Mucosa of rectum (tissue), 2 donors: ENCODE measurements at regions not wholly inside any gene's neighbourhood (a gene's known extent, or its start where the extent isn't known, plus 50 kb on each side); places are given as distances from the start of the nearest gene placed in this dataset.

ENCODE experiments used
- H3K27ac ChIP-seq, 2 donors: one replicate each; pipeline ENCODE4 v1.7.0; 2013; ENCODE audit warnings: inconsistent platforms in 2 of 2, low read depth in 2 of 2, low read length in 2 of 2
- H3K27me3 ChIP-seq, 2 donors: one replicate each; pipeline ENCODE4 v1.7.0; 2013; ENCODE audit warnings: low read length in 2 of 2; ENCODE audit not compliant: control insufficient read depth in 2 of 2, insufficient read depth in 2 of 2
- H3K36me3 ChIP-seq, 2 donors: one replicate each; pipeline ENCODE4 v1.7.0; 2013; ENCODE audit warnings: low read length in 2 of 2; ENCODE audit not compliant: control insufficient read depth in 2 of 2, insufficient read depth in 2 of 2
- H3K4me1 ChIP-seq, 2 donors: one replicate each; pipeline ENCODE4 v1.7.0; 2013; ENCODE audit warnings: low read length in 2 of 2, mild to moderate bottlenecking in 1 of 2; ENCODE audit not compliant: control insufficient read depth in 2 of 2, insufficient read depth in 2 of 2
- H3K4me3 ChIP-seq, 2 donors: one replicate each; pipeline ENCODE4 v1.7.0; 2013; ENCODE audit warnings: low read length in 2 of 2
- H3K9ac ChIP-seq, 2 donors: one replicate each; pipeline ENCODE4 v1.7.0; 2013; ENCODE audit warnings: low read length in 2 of 2, low read depth in 1 of 2, mild to moderate bottlenecking in 1 of 2
- H3K9me3 ChIP-seq, 2 donors: one replicate each; pipeline ENCODE4 v1.7.0; 2013; ENCODE audit warnings: low read length in 2 of 2; ENCODE audit not compliant: control insufficient read depth in 2 of 2
- donor health status: healthy.
- donor health status: Normal muscosa, but diverticular disease.

GRCh38 chr6:44500074-44500473, 112.6 kb downstream of the CDC5L start:
- Histone ChIP-seq H3K4me3 (no peak overlapping the region), H3K27ac (no peak overlapping the region), H3K9me3 (no peaks in the 10 kb centered on the region), H3K36me3 (no peaks in the 10 kb centered on the region), H3K9ac (no peak overlapping the region), H3K4me1 (no peaks in the 10 kb centered on the region), H3K27me3 (no peaks in the 10 kb centered on the region)

DNA sequence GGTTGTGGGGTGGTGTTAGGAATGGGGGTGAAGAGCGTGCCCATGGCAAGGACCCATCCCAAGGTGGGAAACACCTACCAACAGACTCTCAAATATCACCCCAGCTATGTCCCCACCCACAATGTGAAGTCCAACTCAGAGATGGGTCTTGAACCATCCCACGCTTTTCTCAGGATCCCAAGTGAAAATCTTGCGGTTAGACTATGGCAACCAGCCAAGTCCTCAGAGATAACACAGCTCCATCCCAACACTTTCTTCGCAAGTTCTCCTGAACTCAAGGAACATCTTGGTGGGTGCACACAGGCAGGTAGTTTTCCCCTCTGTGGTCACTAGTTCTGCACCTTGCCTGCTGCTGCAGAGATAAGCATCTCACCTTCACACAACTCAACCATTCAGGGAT, 116.0 kb downstream of the CDC5L start:
- H3K9me3 ChIP-seq = no peaks in the 10 kb centered on the region
- H3K9ac ChIP-seq = no peak overlapping the region
- H3K27me3 ChIP-seq = no peaks in the 10 kb centered on the region
- no peaks in the 10 kb centered on the region for H3K4me1 ChIP-seq
- H3K4me3 ChIP-seq = no peak overlapping the region
- no peaks in the 10 kb centered on the region for H3K36me3 ChIP-seq
- no peak overlapping the region for H3K27ac ChIP-seq

GRCh38 chr6:44504301-44504791, 116.8 kb downstream of the CDC5L start:
- Histone ChIP-seq H3K9me3 (no peaks in the 10 kb centered on the region), H3K4me3 (no peak overlapping the region), H3K4me1 (no peaks in the 10 kb centered on the region), H3K36me3 (no peaks in the 10 kb centered on the region), H3K27ac (no peak overlapping the region), H3K9ac (no peak overlapping the region), H3K27me3 (no peaks in the 10 kb centered on the region)

DNA sequence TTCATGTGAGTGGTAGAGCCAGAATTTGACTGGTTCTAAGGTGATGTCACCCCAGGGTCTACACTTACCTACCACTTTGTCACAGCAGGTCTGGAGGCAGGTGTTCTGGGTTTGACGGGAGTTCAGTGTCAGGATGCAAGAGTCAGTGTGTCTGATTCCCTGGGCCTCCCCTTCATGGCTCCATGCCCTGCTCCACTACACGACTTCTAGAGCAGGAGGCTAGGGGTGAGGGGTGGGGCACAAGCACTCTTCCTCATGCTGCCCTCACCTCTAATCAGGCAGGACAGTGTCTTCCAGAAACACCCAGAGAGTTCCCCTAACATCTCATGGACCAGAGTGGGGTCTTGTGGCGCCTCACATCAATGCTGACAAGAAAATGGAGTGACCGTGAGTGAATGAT, 118.2 kb downstream of the CDC5L start:
- Histone ChIP-seq H3K36me3 (no peaks in the 10 kb centered on the region), H3K27ac (no peak overlapping the region), H3K9me3 (no peaks in the 10 kb centered on the region), H3K9ac (no peak overlapping the region), H3K4me3 (no peak overlapping the region), H3K27me3 (no peaks in the 10 kb centered on the region), H3K4me1 (no peaks in the 10 kb centered on the region)

- H3K27ac ChIP-seq = no peak overlapping the region
- no peaks in the 10 kb centered on the region for H3K27me3 ChIP-seq
- no peak overlapping the region for H3K4me3 ChIP-seq
- no peaks in the 10 kb centered on the region for H3K9me3 ChIP-seq
- H3K36me3 ChIP-seq = no peaks in the 10 kb centered on the region
- no peaks in the 10 kb centered on the region for H3K4me1 ChIP-seq
- H3K9ac ChIP-seq = no peak overlapping the region
These were observed 119.5 kb downstream of the CDC5L start for GRCh38 chr6:44507014-44507413.

DNA sequence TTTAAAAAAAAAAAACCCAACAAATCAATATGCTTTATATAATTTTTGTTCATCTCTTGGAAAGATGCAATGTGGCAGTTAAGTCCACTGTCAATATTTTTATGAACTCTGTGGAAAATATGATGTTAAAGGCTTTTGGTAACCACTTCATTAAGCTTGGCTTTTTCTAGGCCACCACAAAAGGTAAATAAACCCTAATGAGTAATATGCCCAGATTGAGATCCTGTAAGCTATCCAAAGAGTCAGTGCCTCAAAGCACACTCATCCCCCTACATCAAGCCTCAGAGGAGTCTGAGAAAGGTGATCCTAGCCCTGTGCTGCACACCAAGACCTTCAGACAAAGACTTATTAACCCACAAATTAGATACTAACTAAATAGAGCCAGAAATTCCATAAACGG, 121.1 kb downstream of the CDC5L start:
- Histone ChIP-seq H3K27ac (no peak overlapping the region), H3K4me3 (no peak overlapping the region), H3K36me3 (no peaks in the 10 kb centered on the region), H3K9ac (no peak overlapping the region), H3K4me1 (no peaks in the 10 kb centered on the region), H3K9me3 (no peaks in the 10 kb centered on the region), H3K27me3 (no peaks in the 10 kb centered on the region)

- no peak overlapping the region for H3K27ac ChIP-seq
- no peak overlapping the region for H3K4me3 ChIP-seq
- no peak overlapping the region for H3K9ac ChIP-seq
- no peaks in the 10 kb centered on the region for H3K4me1 ChIP-seq
- H3K9me3 ChIP-seq = no peaks in the 10 kb centered on the region
- H3K36me3 ChIP-seq = no peaks in the 10 kb centered on the region
- no peaks in the 10 kb centered on the region for H3K27me3 ChIP-seq
These were observed 123.6 kb downstream of the CDC5L start for GRCh38 chr6:44511126-44511525.

GRCh38 chr6:44512868-44513741, 125.6 kb downstream of the CDC5L start:
- no peak overlapping the region for H3K27ac ChIP-seq
- H3K4me3 ChIP-seq = no peak overlapping the region
- no peaks in the 10 kb centered on the region for H3K36me3 ChIP-seq
- H3K4me1 ChIP-seq = no peaks in the 10 kb centered on the region
- no peak overlapping the region for H3K9ac ChIP-seq
- H3K9me3 ChIP-seq = no peaks in the 10 kb centered on the region
- no peaks in the 10 kb centered on the region for H3K27me3 ChIP-seq

DNA sequence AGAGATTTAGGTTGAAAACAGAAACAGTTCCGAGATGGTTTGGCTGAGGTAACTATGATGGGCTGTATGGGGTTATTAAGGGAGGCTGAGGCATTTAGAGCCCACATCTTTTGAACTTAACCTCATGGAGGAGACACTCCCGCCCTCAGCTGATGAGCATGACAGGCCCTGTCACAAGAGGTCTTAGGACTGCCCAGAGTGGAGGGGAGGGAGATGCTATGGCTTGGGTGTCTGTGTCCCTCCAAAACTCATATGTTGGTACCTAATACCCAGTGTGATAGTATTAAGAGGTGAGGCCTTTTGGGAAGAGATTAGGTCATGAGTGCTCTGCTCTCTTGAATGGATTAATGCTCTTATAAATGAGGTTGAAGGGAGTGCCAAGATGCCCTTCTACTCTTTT, 126.6 kb downstream of the CDC5L start:
- Histone ChIP-seq H3K4me1 (no peaks in the 10 kb centered on the region), H3K27ac (no peak overlapping the region), H3K4me3 (no peak overlapping the region), H3K27me3 (no peaks in the 10 kb centered on the region), H3K36me3 (no peaks in the 10 kb centered on the region), H3K9ac (no peak overlapping the region), H3K9me3 (no peaks in the 10 kb centered on the region)

- Histone ChIP-seq H3K4me3 (no peak overlapping the region), H3K27ac (no peak overlapping the region), H3K4me1 (no peaks in the 10 kb centered on the region), H3K36me3 (no peaks in the 10 kb centered on the region), H3K9me3 (no peaks in the 10 kb centered on the region), H3K27me3 (no peaks in the 10 kb centered on the region), H3K9ac (no peak overlapping the region)
These were observed 127.2 kb downstream of the CDC5L start for GRCh38 chr6:44514576-44515193.
